ENCODE measurements at regions not wholly inside any gene's neighbourhood (a gene's known extent, or its start where the extent isn't known, plus 50 kb on each side); places are given as distances from the start of the nearest gene placed in this dataset.

DNA sequence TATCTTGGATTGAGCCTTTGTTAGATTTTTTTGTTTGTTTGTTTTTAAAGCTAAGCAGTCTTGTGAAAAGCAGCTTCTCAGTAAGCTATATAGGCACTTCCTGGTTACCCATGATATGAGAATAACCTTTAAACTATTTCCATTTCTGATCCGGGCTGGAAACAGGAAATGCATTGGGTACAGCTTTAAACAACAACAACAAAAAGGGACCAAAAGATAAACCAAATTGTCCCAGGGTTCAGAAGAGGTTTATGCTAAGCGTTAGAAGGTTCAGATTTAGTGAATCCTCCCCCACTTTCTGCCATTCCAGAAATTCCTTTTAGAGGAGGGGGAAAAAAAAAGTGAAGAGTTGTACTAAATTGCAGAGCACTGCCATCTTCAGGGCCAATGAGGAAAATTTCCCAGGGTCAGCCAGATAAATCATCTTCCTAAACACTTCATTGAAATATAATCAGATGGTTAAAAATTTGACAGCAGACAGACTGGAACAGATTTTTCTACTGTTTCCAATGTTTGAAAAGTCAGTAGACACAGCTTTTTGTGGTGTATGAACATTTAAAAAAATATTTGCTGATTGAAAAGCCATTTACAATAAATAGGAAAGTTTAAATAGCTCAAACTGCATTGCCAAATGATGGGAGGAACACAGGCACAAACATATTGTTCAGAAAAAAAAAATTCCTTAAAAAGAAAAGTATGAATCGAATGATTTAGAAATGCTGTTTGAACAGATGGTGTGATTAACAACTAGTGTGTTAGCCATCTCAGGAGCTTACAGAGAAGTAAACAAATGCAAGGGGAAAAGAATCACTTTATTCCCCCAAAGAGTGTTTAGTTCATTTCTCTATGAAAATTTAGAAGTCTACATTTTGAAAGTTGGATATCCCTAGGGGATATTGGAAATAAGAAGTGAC lies 189.9 kb upstream of the TANK start:
- peak; percentile 69 for DNase-seq

DNA sequence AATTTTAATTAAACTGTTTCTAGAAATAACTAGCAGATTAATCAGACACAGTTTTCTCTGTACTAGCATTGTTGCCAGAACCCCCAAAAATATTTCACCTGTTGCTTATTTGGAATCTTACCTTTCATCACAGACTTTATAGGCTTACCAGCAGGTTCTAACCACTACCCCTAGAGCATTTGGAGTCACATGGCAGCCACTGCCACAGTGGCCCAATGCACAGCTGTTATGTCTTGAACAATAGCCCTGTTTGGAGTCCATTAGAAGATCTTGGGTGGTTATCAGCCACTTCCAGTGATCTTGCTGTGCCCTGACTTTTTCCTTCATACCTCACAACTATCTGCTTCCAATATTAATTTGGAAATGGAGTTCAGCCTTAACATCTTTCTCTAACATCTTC lies 186.2 kb upstream of the TANK start:
- DNase-seq, result no peak

DNA sequence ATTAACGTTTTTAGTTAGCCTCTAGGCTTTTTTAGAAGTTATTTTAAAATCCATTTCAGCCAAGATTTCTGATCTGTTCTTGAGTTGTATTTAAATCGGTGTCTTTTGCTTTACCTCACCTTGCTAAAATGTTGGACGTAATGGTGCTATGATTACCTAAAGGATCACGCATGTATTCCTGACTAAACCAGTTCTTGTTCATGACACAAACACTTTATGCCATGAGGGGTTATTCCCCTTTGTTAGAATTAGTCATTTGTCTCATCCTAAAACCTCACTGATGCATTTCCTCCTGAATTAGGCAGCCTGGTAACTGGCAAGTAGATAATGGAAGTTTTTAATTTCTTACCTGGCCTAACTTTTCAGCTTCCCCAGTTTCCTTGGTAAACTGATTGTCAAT lies 185.4 kb upstream of the TANK start:
- no peak for DNase-seq

DNA sequence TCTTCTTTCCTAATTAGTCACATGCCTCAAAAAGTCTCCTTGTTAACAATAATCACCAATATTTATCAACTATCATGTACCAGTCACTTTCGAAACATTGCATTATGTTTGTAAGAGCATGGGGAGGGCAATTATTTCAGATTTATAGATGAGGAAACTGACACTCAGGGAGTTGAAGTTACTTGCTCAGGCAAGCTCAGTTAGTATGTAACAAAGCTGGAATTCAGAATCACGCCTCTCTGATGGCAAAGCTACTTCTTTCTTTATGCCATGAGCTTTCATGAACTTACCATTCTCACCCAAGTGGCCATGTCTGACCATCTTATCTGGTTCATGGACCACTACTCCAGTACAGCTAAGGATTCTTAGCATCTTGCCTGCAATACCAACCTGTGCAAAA lies 183.4 kb upstream of the TANK start:
- no peak for DNase-seq

DNA sequence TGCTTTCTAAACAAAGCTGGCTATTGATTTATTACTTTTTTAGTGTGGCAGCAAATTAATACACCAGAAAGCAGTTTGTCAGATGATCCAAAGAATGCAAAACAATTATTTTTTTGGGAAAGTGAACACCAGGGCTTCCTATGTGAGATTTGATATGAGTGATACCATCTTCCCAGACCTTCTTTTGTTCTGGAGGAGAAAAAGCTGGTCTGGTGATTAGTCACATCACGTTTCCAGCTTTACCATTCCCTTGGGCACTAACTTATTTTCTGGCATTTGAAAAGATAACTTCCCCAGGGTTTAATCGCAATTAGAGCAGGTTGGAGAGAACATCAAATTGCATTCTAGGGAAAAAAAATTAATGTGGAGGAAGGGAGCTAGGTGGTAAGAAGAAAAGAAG lies 182.9 kb upstream of the TANK start:
- DNase-seq, result no peak

DNA sequence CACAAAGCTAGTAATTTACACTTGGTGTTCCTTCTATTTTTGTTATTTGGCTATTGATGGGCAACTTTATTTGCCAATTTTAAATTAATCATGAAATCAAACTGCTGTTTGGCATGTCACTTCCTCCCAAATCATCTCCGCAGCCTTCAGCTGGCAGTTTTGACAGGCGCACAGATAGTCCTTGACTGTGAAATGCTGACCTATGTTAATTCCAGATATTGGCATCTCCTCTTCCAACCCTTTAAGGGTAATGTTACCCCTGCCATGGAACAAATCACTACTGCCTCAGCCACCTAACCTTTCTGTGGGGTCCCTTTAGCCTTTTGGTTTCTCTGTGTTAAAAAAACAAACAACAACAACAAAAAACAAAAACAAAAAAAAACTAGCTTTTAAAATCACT lies 182.4 kb upstream of the TANK start:
- no peak for DNase-seq

DNA sequence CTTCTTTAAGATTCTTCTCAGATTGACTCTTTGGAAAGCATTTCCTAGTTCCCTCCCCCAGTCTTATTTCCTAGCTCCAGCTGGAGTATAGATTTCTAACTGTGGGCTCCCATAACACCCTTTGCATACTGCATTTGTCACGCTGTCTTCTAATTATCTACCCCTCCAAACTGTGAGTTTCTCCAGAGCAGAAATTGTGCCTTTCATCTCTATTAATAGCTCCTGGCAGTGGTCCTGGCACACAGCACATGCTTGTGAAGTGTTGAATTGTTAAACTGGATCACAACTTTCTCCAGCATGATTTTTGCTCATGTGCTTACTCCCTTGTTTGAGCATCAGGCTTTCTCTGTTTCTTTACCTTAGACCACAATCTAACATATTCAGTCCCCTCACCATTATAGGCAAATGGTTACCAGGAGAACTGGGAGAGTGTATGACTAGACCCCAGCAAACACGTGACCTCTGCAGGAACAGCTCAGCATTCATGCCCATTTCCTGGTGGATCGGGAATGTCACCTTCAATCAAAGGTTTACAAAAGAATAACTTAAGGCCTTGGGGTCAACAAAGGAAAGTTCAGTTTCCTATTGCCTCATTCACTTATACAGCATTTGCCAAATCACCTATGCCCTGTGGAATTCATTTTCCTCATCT lies 175.7 kb upstream of the TANK start:
- no peak for DNase-seq

DNA sequence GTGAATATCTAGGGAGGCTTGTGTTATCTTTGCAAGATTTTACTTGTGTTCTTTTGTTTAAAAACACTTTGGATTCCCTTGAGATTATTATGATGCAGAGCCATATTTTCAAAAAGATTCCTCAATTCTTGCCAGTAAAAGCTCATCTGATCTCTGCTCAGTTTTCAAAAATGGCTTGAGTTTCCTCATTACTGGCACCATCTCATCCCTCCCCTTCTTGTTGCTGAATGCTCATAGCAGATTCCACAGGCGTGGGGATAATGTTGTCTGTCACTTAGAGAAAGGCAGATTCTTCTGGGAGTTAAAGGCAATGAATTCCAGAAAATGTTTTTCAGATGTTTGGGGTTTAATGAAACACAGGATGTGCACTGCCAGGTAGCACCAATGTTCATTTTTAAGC lies 170.4 kb upstream of the TANK start:
- DNase-seq, result no peak

DNA sequence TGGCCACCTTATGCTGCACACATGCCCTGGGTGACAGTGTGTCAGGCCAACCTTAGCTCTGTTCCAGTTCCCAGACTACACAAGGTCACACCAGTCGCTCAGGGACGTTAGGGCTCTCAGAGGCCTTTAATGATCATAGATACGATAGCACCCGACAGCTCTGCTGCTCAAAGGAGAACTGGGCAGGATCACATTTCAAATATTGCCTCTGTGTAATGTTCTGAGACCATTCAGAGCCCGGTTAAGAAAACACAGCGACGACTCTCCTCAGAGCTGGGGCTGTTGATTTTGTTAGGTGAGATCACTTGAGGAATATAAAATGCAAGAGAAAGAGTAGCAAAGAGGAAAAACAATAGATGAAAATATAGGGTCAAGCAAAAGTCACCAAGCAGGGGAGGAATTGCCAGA lies 166.6 kb upstream of the TANK start:
- DNase-seq, result peak; percentile 56

DNA sequence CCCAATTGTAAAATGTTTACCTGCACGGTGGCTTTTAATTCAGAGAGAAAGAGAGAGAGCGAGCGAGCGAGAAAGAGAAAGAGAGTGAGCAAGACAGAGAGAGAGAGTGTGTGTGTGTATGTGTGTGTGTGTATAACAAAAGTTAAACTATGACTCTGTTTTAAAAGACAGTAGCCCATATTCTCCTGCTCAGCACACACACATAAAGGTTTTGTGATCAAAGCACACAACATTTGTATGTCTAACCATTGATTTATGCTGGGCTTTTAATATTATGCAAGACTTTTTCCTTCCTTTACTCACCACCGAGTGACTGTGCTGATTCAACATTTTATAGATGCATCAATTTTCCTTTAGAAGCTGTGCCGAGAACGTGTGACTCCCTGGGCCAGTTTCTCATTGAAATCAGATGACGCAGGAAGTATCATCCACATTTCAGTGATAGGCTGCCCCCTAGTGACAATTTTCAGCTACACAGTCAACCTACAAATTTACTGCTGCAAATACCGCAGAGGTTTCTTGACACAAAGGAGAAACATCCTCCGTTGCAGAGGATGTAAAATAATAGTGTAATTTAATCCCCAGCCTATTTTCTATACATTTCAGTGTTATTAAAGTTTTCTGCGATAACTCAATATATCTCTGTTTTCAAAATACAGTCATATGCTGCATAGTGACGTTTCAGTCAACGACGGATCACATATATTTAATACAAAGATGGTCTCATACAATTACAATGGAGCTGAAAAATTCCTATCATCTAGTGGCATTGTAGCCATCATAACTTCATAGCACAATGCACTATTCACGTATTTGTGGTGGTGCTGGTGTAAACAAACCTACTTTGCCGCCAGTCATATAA lies 165.9 kb upstream of the TANK start:
- peak; percentile 64 for DNase-seq

DNA sequence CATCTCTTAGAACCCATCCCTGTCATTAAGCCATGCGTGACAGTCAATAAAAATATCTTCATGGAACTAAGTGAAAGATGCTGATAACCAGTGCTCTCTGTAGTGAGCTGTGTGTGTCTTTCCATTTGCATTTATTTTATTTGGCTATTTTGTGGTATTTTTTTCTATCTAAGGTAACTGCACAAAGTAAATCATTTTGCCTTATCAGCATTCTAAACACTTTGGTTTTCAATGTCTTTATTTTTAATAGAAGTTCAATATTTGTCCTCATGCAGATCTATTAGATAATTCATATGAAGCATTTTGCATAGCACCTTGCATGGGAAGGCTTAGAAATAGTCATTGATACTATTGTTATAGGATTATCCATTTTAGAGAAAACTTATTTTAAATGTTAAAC lies 163.6 kb upstream of the TANK start:
- DNase-seq, result no peak

DNA sequence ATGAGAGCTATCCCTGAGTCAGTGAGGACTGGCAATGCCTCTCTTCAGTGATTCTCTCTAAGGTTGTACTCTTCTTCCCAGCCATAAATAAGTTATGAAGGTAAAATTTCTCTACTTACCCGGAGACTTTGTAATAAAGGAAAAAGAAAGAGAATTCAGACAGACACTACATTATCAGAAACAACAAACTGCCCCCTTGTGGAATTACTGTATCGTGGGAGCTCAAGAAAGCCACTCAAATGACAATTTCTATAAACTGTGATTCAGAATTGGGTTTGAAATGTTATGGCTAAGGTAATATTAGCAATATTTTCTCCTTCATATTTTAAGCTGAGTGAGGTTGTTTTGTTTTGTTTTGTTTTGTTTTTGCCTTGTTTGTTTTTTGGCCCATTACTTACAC lies 155.8 kb upstream of the TANK start:
- no peak for DNase-seq

DNA sequence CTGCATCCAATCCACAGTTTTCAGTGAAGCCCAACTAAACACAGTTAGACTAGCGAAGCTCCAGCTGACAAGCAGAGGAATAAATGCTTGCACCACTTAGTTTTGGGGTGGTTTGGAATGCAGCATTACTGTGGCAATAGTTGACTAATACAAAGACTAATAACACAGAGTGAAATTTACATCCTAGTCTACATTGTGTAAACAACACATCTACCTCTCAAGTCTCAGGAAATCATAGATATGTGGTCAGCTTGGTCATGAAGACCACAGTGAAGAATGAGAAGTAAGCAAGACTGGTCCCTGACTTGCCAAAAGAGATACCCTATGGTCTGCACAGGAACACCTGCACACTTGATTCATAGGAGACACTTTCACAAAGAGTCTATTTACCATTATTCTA lies 155.1 kb upstream of the TANK start:
- DNase-seq, result no peak

DNA sequence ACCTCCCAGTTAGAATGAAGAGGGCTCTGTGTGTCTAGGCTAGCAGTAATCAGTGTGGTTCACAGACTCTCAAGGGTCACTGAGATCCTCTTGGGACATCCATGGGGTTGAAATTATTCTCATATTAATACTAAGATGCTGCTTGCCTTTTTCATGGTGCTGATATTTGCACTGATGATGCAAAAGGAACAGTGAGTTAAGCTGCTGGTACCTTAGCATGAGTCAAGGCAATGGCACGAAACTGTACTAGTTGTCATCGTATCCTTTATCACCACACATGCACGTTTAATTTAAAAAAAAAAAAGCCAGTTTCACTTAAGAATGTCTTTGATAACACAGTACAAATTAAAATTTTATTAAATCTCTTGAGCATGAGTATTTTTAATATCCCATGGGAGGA lies 151.9 kb upstream of the TANK start:
- no peak for DNase-seq

DNA sequence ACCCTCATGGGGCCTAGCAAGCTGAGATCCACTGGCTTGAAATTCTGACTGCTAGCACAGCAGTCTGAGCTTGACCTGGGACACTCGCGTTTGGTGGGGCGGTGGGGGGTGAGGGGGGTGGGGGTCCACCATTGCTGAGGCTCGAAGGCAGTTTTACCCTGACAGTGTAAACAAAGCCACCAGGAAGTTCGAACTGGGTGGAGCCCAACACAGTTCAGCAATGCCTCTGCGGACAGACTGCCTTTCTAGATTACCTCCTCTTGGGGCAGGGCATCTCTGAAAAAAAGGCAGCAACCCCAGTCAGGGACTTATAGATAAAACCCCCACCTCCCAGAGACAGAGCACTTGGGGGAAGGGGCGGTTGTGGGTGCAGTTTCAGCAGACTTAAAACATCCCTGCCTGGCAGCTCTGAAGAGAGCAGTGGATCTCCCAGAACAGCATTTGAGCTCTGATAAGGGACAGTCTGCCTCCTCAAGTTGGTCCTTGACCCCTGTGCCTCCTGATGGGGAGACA lies 149.7 kb upstream of the TANK start:
- DNase-seq, result no peak

DNA sequence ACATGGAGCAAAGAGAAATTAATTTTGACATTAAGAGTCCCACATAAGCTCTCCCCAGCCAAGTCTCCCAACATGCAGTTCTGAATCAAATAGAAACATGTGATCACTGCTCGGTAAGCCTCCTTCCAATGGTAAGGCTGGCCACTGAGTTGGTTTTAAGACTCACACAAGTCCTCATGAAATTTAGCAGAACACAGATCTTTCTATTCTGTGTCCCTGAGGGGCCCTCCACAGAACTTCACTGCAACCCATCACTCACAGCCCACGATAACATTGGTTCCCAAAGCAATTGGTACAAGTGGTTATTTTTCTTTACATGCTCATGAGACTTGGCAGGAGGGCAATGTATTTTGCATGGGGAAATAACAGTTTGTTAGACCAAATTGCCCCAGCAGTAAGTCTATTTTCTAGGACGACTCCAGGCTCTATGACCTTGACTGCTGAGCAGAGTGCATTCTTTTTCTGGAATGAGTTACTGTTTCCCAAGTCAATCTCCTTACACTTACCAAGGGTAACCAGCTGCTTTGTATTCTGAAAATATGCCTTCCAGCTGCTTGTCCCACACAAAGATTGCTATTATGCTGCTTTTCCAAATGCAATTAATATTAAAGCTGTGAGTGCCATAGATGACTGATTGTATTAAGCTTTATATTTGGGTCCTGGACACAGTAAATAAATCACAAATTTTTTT lies 142.3 kb upstream of the TANK start:
- no peak for DNase-seq

DNA sequence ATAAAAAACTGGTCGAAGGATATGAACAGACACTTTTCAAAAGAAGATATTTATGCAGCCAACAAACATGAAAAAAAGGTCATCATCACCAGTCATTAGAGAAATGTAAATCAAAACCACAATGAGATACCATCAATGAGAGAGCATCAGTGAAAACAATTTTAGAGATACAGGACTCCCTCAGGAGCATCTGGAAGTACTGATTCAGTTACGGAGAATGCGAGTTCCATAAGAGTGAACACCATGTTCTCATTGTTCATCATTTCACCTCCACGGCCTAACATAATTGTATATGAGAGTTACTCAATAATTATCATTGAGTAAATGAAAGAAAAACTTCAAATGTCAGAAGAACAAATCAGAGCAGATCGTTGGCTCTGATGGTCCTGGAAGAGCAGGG lies 140.9 kb upstream of the TANK start:
- no peak for DNase-seq

DNA sequence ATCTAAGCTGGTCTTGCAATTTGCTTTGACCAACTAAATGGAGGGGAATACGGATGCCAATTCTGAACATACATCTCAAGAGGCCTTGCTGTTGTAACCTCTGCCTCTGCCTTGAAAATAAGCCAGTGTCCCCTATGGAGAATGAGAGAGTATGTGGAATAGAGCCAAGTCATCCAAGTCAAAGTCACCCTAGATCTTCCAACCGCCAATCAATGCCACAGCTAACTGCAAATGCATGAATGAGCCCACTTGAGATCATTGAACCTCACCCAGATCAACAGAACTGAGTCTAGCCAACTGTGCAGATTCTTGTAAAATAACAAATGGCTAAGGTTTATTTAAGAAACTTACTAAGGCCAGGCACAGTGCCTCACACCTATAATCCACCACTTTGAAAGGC lies 139.8 kb upstream of the TANK start:
- no peak for DNase-seq

DNA sequence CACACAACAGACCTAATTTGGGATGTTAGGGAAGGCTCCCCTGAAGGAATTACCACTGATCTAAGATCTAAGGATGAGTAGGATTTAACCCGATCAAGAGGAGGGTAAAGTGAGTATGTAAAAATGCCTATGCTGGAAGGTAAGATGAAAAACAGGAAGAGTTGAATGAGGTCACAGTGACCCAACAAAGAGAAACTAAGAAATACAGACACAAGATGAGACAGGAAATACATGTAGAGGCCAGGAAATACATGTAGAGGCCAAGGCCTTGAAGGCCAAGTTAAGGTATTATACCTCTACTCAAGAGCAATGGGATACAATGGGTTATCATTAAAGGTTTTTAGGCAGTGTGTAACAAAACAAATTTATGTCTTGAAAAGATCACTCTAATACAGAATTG lies 131.6 kb upstream of the TANK start:
- no peak for DNase-seq

DNA sequence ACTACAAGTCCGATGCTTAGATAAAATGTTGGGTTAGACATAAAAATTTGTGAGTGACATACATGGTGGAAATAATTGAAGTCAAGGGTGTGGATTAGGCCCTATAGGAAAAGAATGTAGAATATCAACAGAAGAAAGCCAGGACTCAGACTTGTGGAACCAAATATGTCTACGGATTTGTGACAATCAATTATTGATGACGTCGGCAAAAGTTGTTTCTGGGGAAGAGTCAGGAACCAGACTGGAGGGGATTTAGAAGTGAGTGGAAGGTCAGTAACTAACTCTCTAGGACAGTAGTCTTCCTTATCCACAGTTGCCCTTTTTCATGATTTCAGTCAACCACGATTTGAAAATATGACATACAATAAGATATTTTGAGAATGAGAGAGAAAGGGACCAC lies 130.9 kb upstream of the TANK start:
- no peak for DNase-seq

DNA sequence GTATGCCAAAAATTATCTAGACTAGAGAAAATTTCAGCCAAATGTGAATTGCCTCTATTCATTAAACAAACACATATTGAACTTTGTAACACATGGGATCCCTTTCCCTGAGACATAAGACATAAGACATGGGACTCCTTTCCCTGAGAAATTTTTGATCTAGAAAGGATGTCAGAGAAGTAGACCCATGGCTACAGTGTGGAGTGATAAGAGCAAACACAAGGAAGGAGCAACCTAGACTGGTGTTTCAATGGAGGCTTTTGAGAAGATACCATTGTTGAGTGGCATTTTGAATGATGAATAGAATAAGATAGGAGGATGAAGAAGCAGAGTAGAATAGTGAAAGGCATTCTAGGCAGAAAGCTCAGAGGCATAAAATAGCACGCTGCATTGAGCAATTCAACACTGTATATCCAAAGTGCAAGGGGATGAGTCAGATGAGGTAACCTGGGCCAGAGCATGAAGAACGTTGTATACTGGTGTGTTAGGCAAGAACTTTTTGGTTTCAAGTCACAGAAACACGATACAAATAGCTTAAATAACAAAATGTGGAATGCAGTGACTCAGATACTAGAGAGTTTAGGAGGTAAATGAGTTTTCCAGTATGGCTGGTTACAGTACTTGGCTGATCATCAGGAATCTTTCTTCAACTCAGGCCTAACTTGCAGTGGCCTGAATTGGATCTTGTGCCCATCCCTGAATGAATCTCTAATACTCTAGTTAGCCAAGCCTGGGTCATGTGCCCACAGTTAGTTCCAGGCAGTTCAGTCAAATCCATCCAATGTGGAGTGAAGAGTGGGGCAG lies 129.8 kb upstream of the TANK start:
- no peak for DNase-seq

DNA sequence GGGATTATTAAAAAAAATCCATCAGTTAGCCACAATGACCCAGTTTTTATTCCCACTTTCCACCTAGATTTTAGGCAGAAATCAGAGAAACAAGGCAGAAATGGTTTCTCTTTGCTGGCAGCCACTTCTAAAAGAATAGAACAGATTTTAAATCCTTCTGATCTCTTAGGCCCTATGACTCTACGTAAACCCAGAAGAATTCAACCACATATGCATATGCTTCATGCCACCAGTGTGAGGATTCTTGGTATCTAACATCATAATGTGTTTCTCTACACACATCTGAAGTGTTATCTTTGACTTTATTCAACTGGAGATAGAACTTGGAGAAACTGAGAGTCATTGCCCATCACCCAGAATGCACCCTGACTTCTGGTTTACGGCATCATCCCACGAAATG lies 128.7 kb upstream of the TANK start:
- no peak for DNase-seq
